GM23338 (cell line): ENCODE measurements at regions not wholly inside any gene's neighbourhood (a gene's known extent, or its start where the extent isn't known, plus 50 kb on each side); places are given as distances from the start of the nearest gene placed in this dataset.

Source experiments
- CREB1 ChIP-seq: fragments of 250-450 bp; sonication (Bioruptor Pico); IDR thresholded peaks from 2 replicates; pipeline ENCODE4 v1.5.0; 2020; ENCODE audit warnings: low read depth, mild to moderate bottlenecking, moderate library complexity
- EZH2 ChIP-seq: fragments of 200-600 bp; sonication (generic); IDR thresholded peaks from one replicate; pipeline ENCODE4 v1.8.0; 2017; ENCODE audit warnings: antibody characterized with exemption, mild to moderate bottlenecking, low read depth; ENCODE audit not compliant: unreplicated experiment
- JUNB ChIP-seq: IDR thresholded peaks from one replicate; pipeline ENCODE4 v1.6.1; 2016; ENCODE audit warnings: antibody characterized with exemption; ENCODE audit not compliant: unreplicated experiment
- NANOG ChIP-seq: IDR thresholded peaks from 2 replicates; pipeline ENCODE4 v1.6.1; 2016; ENCODE audit warnings: antibody characterized with exemption, borderline replicate concordance
- POLR2AphosphoS5 ChIP-seq: IDR thresholded peaks from 2 replicates; pipeline ENCODE4 v1.6.1; 2016; ENCODE audit warnings: antibody characterized with exemption, low read depth
- ZNF114 ChIP-seq: fragments of 250-450 bp; sonication (Bioruptor Pico); IDR thresholded peaks from 2 replicates; pipeline ENCODE4 v1.5.0; 2020; ENCODE audit warnings: mild to moderate bottlenecking, moderate library complexity
- ZNF331 ChIP-seq: fragments of 250-450 bp; sonication (Bioruptor Pico); IDR thresholded peaks from 2 replicates; pipeline ENCODE4 v1.5.0; 2020; ENCODE audit warnings: low read depth, mild to moderate bottlenecking, moderate library complexity
- TF ChIP-seq, protein P1 (sequence below): fragments of 250-450 bp; sonication (Bioruptor Pico); IDR thresholded peaks from 2 replicates; pipeline ENCODE4 v1.5.0; 2020; ENCODE audit warnings: mild to moderate bottlenecking, moderate library complexity

DNA sequence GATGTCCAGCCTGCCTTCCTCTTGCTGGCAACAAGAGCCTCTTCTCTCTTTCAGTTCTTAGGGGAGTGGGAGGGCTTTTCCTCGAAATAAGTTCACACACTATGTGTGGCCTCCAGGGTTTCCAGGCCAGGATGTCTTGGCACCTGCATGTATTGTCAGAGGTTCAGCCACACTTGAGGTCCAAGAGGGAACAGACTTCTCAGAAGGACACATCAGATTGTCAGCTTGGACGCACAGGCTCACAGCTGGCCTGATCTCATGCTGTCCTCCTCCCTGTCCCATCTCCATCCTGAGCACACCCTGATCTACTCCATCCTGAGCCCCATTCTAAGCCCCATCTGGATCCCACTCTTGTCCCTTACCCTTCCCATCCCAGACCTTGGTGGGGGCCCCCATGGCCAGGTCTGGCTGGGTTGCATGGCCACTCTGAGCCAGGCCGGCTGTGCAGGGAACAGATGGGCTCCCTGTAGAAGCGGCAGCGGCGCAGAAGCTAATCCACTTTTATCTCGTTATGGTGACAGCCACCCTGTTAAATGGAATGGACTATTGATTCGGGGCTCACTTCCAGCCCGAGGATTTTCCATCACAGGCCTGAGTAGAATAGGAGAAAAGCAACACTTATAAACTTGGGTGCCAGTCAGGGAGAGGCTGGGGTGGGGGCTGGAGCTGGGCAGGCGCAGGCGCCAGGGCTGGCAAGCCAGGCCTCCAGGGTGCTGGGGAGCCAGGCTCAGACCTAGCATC is 85.1 kb upstream of the CSF3R start (continued):
- TF ChIP-seq, protein P1, sequence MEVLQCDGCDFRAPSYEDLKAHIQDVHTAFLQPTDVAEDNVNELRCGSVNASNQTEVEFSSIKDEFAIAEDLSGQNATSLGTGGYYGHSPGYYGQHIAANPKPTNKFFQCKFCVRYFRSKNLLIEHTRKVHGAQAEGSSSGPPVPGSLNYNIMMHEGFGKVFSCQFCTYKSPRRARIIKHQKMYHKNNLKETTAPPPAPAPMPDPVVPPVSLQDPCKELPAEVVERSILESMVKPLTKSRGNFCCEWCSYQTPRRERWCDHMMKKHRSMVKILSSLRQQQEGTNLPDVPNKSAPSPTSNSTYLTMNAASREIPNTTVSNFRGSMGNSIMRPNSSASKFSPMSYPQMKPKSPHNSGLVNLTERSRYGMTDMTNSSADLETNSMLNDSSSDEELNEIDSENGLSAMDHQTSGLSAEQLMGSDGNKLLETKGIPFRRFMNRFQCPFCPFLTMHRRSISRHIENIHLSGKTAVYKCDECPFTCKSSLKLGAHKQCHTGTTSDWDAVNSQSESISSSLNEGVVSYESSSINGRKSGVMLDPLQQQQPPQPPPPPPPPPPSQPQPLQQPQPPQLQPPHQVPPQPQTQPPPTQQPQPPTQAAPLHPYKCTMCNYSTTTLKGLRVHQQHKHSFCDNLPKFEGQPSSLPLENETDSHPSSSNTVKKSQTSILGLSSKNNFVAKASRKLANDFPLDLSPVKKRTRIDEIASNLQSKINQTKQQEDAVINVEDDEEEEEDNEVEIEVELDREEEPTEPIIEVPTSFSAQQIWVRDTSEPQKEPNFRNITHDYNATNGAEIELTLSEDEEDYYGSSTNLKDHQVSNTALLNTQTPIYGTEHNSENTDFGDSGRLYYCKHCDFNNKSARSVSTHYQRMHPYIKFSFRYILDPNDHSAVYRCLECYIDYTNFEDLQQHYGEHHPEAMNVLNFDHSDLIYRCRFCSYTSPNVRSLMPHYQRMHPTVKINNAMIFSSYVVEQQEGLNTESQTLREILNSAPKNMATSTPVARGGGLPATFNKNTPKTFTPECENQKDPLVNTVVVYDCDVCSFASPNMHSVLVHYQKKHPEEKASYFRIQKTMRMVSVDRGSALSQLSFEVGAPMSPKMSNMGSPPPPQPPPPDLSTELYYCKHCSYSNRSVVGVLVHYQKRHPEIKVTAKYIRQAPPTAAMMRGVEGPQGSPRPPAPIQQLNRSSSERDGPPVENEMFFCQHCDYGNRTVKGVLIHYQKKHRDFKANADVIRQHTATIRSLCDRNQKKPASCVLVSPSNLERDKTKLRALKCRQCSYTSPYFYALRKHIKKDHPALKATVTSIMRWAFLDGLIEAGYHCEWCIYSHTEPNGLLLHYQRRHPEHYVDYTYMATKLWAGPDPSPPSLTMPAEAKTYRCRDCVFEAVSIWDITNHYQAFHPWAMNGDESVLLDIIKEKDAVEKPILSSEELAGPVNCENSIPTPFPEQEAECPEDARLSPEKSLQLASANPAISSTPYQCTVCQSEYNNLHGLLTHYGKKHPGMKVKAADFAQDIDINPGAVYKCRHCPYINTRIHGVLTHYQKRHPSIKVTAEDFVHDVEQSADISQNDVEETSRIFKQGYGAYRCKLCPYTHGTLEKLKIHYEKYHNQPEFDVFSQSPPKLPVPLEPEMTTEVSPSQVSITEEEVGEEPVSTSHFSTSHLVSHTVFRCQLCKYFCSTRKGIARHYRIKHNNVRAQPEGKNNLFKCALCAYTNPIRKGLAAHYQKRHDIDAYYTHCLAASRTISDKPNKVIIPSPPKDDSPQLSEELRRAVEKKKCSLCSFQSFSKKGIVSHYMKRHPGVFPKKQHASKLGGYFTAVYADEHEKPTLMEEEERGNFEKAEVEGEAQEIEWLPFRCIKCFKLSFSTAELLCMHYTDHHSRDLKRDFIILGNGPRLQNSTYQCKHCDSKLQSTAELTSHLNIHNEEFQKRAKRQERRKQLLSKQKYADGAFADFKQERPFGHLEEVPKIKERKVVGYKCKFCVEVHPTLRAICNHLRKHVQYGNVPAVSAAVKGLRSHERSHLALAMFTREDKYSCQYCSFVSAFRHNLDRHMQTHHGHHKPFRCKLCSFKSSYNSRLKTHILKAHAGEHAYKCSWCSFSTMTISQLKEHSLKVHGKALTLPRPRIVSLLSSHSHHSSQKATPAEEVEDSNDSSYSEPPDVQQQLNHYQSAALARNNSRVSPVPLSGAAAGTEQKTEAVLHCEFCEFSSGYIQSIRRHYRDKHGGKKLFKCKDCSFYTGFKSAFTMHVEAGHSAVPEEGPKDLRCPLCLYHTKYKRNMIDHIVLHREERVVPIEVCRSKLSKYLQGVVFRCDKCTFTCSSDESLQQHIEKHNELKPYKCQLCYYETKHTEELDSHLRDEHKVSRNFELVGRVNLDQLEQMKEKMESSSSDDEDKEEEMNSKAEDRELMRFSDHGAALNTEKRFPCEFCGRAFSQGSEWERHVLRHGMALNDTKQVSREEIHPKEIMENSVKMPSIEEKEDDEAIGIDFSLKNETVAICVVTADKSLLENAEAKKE (CRISPR knock-in tag), result no peak
- TF ChIP-seq NANOG (no peak), JUNB (no peak), ZNF331 (CRISPR knock-in tag) (no peak), CREB1 (CRISPR knock-in tag) (no peak), ZNF114 (CRISPR knock-in tag) (no peak), POLR2AphosphoS5 (no peak), EZH2 (no peak)
